Psoas muscle (tissue), 7 donors: ENCODE measurements at regions not wholly inside any gene's neighbourhood (a gene's known extent, or its start where the extent isn't known, plus 50 kb on each side); places are given as distances from the start of the nearest gene placed in this dataset.

Experiments
- ATAC-seq, 4 donors: fragments of 200-7000 bp; cut with Tn5 transposase; one replicate each; pipeline ENCODE4 v1.9.1; 2020; ENCODE audit warnings: moderate library complexity in 3 of 4, mild to moderate bottlenecking in 2 of 4
- DNase-seq, 2 donors: peaks; one replicate each; pipeline ENCODE4 v3.0.0-alpha.2; 2020
- H3K27ac ChIP-seq: fragments of 200-600 bp; one replicate; pipeline ENCODE4 v1.8.0; 2022
- H3K27me3 ChIP-seq, 3 donors: fragments of 200-600 bp in 1 of 3; one replicate each; pipeline versions ENCODE4 v1.6.1 to v1.8.0; 2013 to 2022; ENCODE audit warnings: low read length in 2 of 3, mild to moderate bottlenecking in 2 of 3, moderate library complexity in 1 of 3; ENCODE audit not compliant: insufficient read depth in 3 of 3
- H3K36me3 ChIP-seq, 2 donors: fragments of 200-600 bp in 1 of 2; one replicate each; pipeline versions ENCODE4 v1.6.1 to v1.8.0; 2013 to 2022; ENCODE audit warnings: low read depth in 1 of 2, mild to moderate bottlenecking in 1 of 2, moderate library complexity in 1 of 2; ENCODE audit not compliant: insufficient read depth in 1 of 2
- H3K4me1 ChIP-seq: fragments of 200-600 bp; one replicate; pipeline ENCODE4 v1.8.0; 2022
- H3K4me3 ChIP-seq: fragments of 200-600 bp; one replicate; pipeline ENCODE4 v1.8.0; 2022; ENCODE audit warnings: mild to moderate bottlenecking
- H3K9me3 ChIP-seq: fragments of 200-600 bp; one replicate; pipeline ENCODE4 v1.8.0; 2022
- WGBS, 3 donors: extraction: QIAGEN DNeasy Blood & Tissue Kit; methylation state at CpG; one replicate each; pipeline versions ENCODE4 v1.1.6 to v1.1.7; 2013; 5-methylcytosine and 5-hydroxymethylcytosine counted together
- intact Hi-C, 2 donors: fragments of 100-400 bp; cut with DNase I; formaldehyde crosslinking; loops; one replicate each; pipeline versions ENCODE4 v1.11.0 to v1.14.2; 2022
- TF ChIP-seq, protein P1 (sequence below): fragments of 200-600 bp; IDR thresholded peaks from one replicate; pipeline ENCODE4 v1.8.0; 2022; ENCODE audit warnings: antibody characterized with exemption
- donor health status: healthy with polysubstance abuse.
- donor health status: DM: no; HTN: no; CAD: no; lungs with moderate emphysema.
- donor health status: Bipolar disorder and iron deficiency.
- donor health status: healthy.
- donor health status: DM: yes; HTN: yes; CAD: no.
- donor health status: DM: no; HTN: no; CAD: no.
- donor health status: DM: yes; HTN: yes; CAD: no.

DNA sequence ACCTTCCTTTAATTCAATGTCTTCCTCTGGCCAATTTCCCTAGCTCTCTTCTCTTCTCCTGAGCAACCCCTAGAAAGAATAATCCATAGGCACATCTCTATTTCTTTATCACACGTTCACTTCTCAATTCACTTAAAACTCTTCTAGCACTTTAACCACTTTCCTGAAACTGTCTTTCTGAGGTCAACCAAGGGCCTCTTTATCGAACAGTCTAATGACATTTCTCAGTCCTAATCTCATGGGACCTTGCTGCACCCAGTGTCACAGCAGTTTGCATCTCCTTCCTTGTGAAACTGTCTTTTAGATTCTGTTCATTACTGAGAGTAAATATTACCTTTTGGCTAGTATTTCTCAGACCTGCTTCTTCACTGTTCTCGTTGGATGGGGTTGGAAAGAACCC is 285.3 kb upstream of the RASGEF1B start:
- Histone ChIP-seq H3K4me3 (no peak overlapping the region), H3K36me3 (no peaks in the 10 kb centered on the region), H3K4me1 (no peaks in the 10 kb centered on the region), H3K27ac (no peak overlapping the region), H3K27me3 (no peaks in the 10 kb centered on the region), H3K9me3 (no peaks in the 10 kb centered on the region)
- TF ChIP-seq, protein P1, sequence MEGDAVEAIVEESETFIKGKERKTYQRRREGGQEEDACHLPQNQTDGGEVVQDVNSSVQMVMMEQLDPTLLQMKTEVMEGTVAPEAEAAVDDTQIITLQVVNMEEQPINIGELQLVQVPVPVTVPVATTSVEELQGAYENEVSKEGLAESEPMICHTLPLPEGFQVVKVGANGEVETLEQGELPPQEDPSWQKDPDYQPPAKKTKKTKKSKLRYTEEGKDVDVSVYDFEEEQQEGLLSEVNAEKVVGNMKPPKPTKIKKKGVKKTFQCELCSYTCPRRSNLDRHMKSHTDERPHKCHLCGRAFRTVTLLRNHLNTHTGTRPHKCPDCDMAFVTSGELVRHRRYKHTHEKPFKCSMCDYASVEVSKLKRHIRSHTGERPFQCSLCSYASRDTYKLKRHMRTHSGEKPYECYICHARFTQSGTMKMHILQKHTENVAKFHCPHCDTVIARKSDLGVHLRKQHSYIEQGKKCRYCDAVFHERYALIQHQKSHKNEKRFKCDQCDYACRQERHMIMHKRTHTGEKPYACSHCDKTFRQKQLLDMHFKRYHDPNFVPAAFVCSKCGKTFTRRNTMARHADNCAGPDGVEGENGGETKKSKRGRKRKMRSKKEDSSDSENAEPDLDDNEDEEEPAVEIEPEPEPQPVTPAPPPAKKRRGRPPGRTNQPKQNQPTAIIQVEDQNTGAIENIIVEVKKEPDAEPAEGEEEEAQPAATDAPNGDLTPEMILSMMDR, result no peak
- ATAC-seq, result no peak
- intact Hi-C loops, result loop anchor here in 1 of 2 donors (1.0 kb wide), 1 partner anchor 339 kb away; no protein-coding TSS in a partner anchor
- 72 to 77% (median 72%) methylated on average over 3 of the region's 3 CpGs for WGBS, 3 donors
- no peak for DNase-seq

DNA sequence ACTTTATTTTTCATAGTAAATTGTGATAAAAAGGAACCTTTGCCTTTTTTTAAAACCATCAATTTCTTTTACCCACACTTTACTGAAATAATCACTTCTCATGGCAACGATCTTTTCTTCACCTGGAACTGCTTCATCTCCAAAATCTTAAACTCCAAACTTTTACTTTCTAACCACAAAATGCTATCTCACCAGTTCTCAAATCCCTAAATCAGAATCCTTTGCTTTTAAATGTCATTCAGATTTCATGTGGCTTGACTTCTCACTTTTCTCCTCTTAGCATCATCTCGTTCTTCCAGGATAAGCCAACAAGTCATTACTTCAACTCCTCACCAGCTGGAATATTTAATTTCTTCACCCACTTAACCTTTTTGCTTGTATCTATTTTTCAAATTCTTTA is 284.3 kb upstream of the RASGEF1B start:
- H3K4me1 ChIP-seq, result no peaks in the 10 kb centered on the region
- no peak overlapping the region for H3K27ac ChIP-seq
- no peaks in the 10 kb centered on the region for H3K36me3 ChIP-seq
- no peaks in the 10 kb centered on the region for H3K27me3 ChIP-seq
- 56 to 66% (median 59%) methylated on average over 2 of the region's 2 CpGs for WGBS, 3 donors
- no peaks in the 10 kb centered on the region for H3K9me3 ChIP-seq
- no peak overlapping the region for H3K4me3 ChIP-seq
- ATAC-seq, result no peak
- intact Hi-C loops, result no loop called here
- no peak for DNase-seq
- TF ChIP-seq, protein P1, result no peak

DNA sequence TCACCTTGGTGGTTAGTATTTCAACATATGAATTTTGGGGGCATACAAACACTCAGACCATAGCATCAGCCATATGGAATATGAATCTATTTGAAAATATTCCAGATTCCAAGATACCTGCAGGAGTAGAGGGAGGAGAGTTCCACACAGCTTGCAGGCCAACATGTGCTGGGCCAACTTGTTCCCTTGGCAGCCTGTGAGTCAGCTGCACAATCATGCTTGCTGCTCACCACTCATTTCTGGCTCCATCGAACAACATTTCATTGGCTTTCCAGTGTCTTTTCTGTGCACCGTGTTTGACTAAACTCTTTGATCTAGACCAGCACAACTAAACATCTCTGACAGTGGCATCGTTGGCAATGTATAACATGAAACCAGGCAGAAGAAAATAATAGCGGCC is 282.5 kb upstream of the RASGEF1B start:
- 59 to 67% (median 60%) methylated on average over 4 of the region's 4 CpGs for WGBS, 3 donors
- Histone ChIP-seq H3K4me1 (no peaks in the 10 kb centered on the region), H3K27ac (no peak overlapping the region), H3K9me3 (no peaks in the 10 kb centered on the region), H3K36me3 (no peaks in the 10 kb centered on the region), H3K4me3 (no peak overlapping the region), H3K27me3 (no peaks in the 10 kb centered on the region)
- ATAC-seq (no peak), DNase-seq (no peak)
- TF ChIP-seq, protein P1, result no peak
- intact Hi-C loops, result no loop called here

DNA sequence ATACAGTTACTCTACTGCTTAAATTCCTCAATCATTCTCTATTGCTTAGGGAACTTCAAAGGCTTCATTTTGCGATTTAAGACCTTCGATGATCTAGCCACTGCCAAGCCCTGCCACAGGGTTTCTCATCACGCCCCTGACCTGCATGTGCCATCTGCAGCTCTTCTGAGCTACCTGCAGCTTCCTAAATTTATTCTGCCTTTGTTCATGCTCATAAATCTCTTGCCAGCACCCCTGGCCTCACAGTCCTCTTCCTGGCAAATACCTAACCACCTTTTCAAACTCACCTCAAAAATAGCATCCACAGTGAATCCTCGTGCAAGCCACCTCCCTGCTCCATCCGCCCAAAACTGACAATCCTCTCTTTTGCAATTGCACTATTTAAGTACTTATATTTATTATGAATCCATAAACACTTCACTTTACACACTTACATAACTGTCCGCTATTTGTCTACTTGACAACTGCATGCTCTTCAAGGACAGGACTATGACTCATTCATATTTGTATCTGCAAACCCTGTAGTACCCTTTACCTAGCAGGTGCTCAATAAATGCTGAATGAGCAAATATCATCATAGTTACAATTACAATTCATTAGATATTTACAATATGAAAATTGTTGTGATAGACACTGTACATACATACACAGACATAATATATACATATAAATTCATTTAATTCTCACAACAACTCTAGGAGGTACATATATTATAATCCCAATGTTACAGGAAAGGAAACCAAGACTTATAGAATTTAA is 280.0 kb upstream of the RASGEF1B start:
- H3K27ac ChIP-seq, result no peak overlapping the region
- H3K36me3 ChIP-seq, result no peaks in the 10 kb centered on the region
- TF ChIP-seq, protein P1, result no peak
- H3K4me3 ChIP-seq, result no peak overlapping the region
- no peak for DNase-seq
- ATAC-seq, result no peak
- H3K4me1 ChIP-seq, result no peaks in the 10 kb centered on the region
- WGBS, 3 donors, result 91 to 96% (median 92%) methylated on average over 6 of the region's 6 CpGs
- H3K9me3 ChIP-seq, result no peaks in the 10 kb centered on the region
- no peaks in the 10 kb centered on the region for H3K27me3 ChIP-seq
- intact Hi-C loops, result no loop called here
